ENCODE measurements at regions not wholly inside any gene's neighbourhood (a gene's known extent, or its start where the extent isn't known, plus 50 kb on each side); places are given as distances from the start of the nearest gene placed in this dataset.
"Not testable (repeated sequence)": the region's sequence is repeated elsewhere in the genome, so short reads cannot be mapped to it uniquely, and the experiment has no call there.

DNA sequence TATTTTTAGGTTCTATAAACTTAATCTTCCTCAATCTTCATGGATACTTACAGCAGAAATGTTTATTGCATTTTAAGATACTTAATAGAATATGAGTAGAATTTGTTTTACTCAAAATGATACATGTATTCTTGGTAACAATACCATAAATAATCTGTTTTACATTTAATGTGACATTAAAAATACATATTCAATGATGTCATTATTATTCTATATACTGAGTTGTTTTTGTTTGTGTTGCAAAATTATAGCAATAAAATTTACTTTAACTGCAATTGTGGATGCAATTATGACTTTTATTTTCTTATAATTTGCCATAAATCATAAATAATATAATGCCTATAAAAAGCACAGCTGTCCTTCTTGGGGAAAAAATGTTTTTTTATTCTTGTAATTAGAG, 275.9 kb upstream of the CCNG1 start:
- no peak for DNase-seq (ENCODE audit: low spot score)

DNA sequence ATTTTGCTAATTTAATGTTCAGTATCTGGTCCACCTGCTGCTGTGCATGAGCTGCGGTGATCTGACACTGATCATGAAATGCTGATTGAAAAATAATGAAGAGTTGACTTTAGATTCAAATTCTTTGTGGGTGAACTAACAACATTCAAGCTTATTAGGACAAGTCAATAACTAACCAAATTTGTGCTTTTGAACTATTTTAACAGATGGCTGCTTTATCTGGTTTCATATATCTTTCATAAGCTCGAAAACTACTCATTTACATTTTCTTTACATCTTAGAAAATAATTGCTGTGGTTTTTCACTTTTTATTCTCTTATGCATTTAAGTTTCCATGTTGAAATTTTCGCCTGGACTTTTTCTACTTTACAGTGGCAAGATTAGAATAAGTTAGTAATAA, 274.8 kb upstream of the CCNG1 start:
- no peak for DNase-seq (ENCODE audit: low spot score)

DNA sequence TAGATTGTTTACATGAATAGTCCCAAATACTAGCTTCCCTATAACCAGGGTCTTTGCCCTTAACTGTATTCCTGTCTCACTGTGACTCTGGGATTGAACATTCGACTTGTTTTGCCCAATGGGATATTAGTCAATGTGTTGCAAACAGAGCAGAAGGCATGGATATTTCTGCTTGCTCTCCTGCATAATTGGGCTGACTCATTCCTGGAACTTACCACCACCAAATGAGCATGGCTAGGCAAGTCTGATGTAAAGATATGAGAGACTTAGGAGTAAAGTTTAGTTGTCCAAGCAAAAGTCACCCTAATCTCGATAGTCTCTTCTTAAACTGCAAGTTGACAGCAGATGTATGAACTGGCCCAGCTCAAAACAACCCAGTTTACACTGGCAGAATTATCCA, 273.5 kb upstream of the CCNG1 start:
- DNase-seq (ENCODE audit: low spot score) = no peak

DNA sequence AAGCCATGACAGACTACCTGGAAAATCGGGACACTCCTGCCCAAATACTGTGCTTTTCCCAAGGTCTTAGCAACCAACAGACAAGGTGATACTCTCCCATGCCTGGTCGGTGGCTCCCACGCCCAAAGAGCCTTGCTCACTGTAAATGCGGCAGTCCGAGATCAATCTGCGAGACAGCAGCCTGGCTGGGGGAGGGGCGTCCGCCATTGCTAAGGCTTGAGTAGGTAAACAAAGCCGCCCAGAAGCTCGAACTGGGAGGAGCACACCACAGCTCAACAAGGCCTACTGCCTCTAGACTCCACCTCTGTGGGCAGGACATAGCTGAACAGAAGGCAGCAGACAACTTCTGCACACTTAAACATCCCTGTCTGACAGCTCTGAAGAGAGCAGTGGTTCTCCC, 272.1 kb upstream of the CCNG1 start:
- no peak for DNase-seq (ENCODE audit: low spot score)

DNA sequence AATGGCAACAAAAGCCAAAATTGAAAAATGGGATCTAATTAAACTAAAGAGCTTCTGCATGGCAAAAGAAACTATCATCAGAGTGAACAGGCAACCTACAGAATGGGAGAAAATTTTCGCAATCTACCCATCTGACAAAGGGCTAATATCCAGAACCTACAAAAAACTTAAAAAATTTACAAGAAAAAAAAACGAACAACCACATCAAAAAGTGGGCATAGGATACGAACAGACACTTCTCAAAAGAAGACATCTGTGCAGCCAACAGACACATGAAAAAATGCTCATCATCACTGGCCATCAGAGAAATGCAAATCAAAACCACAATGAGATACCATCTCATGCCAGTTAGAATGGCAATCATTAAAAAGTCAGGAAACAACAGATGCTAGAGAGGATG, 267.2 kb upstream of the CCNG1 start:
- not testable (repeated sequence) for DNase-seq (ENCODE audit: low spot score)

DNA sequence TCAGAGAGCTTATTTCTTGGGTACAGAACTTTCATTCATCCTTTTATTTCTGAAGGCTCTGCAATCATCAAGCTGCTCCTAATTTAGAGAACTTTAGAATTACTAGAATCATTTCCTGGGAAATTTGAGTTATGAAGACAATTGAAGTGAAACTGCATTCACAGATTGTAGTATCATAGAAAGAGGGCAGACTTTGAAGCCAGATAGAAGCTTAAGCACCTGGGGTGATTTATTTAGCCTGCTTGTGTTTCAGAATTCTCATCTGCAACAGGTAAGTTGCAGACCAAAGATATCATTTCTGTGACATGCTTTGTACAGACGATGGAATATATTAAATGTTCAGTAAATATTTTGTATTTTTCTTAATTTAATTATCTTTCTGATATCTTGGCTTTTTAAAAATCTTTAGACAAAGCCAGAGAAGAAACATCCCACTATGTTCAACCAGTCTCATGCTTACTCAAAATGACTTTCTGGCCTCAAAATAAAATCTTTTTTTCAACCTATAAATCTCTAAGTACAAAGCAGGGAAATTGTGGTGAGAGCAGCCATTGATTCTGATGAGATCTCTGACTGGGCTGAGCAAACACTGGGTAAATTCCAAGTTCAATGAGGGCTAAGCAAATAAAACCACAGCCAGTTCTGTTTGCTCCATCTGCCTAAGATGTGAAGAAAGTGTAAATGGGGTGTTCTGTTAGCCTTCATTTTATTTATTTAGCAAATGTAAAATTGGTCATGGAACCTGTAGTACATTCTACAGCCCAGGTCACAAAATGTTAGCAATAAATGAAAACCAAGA, 264.7 kb upstream of the CCNG1 start:
- DNase-seq (ENCODE audit: low spot score) = no peak

DNA sequence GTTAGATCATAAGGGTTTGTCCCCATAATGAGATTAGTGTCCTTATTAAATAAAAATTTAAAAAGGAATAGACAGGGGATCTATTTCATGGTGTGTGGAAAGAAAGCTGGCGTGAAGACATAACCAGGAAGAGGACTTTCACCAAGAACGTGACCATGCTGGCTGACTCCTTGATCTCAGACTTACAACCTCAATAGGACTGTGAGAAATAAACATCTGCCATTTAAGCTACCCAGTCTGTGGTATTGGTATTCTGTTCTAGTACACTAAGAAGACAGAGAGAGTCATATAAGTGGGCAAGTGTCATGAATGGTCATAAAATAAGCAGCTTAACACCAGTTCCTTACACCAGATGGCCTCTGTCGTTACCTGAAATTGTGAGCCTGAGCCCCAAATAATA, 259.4 kb upstream of the CCNG1 start:
- DNase-seq (ENCODE audit: low spot score) = no peak

DNA sequence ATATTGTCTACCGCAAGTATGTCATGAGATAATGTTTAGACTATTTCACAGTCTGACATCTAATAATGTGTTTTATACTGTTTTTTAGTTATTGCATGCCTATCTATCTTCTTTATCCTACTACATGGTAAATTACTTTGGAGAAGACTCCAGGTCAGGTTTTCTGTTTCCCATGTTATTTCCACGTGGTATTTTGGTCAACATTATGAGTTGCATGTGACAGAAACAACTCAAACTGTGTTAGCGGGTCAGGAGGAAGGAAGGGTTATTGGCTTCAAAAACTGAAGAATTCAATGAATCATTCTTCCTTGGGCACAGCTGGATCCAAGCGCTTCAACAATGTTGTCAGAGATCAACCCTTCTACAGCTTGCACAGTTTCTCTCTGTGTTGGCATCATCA, 252.1 kb upstream of the CCNG1 start:
- no peak for DNase-seq (ENCODE audit: low spot score)

DNA sequence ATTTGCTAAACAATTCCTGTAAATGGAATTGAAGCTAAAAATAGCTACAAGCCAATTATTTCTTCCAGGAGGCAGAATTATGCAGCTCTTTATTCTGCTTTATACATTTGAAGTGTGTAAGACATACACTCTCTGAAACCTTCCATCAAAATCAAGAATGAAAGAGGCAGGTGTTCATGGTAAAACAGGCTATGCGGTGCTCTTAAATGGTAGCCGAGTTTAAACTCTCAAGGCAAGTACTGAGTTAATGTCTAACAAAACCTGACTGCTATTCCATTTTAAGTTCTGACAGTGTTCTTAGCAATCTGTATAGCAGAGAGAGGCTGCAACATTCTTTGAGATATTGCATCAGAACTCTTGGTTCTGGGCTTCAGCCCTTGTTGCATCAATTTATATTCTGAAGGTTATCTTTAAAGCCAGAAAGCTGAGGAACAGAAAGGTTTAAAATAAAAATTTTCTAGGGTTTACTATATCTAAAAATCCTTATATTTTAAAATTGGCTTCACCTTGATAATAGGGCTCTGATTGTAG, 248.3 kb upstream of the CCNG1 start:
- DNase-seq (ENCODE audit: low spot score) = no peak

DNA sequence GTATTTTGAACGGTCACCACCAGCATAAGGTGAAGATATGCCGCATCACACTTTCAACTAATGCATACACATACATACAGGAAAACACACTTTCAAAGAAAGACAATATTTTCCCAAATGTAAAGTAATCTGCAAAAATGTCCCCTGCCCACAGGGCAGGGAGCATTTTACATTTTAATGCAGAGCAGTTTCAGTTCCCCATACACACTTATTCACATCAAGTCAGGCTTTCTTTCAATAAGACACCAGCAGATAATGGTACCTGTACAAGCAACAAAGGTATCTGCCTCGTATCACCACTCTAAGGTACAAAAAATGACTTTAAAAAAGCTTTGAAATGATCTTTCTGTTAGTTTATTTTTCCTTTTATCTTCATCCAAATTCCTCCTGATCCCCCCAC, 247.1 kb upstream of the CCNG1 start:
- no peak for DNase-seq (ENCODE audit: low spot score)

DNA sequence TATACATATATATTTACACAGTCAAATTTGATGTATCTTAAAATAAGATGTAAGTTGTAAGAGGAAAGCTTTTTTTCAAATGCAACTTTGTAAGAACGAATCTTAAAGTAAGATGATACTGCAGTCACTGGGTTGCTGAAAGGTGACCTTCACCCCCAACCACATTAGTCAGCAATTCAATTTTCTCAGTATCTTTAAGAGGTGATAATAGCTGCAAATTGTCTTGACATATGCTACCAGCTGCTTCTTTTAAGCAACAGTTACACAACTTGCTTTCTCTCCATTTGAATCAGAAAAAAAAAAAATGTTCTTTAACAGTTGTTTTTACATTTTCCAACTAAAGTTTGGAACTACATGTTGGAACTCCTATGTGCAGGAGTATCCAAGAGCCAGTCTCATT, 246.6 kb upstream of the CCNG1 start:
- no peak for DNase-seq (ENCODE audit: low spot score)

DNA sequence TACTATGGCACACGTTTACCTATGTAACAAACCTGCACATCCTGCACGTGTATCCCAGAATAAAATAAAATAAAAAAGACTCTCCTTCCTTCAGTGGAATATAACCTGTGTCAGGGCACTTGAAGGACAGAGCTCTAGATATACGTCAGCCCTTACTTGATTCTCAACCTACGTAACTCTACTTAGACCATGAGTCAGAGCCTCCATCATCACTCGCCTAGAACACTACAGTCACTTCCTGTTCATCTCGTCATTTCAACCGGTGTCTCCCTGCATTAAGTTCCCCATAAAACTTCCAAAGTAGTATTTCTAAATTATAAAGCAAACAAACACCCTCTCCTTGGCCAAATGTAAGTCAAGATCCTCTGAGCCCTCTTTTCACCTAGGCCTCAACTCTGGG, 243.5 kb upstream of the CCNG1 start:
- DNase-seq (ENCODE audit: low spot score) = no peak

DNA sequence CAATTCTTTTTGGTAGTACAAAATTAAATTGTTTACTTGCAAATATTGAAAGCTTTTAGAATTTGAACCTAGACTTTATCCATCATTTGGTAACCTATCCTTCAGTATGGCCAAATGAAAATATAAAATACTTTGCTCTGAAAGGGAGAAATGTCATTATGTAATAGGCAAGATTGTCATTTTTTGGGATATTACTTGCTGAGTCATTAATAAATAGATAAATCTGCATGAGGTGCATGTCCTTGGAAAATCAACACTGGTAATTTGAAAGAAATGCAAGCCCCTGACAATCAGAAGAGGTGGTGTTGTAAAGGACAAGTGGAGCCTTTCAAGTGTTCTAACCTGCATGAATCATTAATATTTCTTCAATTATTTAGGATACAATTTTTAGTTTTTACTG, 231.8 kb upstream of the CCNG1 start:
- no peak for DNase-seq (ENCODE audit: low spot score)

DNA sequence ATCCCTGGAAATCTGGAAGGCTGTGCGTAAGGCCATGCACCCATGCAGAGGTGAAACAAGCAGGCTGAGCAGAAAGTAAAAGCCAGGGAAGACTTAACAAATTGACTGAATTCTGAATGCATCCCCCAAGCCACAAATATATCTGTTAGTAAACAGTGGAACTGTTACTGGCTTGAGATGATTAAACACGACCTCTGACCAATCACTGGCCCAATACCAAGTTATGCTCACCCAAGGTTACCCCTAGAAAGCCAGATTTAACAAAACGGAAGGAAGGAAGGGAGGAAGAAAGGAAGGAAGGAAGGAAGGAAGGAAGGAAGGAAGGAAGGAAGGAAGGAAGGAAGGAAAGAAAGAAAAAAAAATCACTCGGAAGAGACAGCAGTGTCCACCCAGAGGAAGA, 215.8 kb upstream of the CCNG1 start:
- DNase-seq (ENCODE audit: low spot score) = no peak

DNA sequence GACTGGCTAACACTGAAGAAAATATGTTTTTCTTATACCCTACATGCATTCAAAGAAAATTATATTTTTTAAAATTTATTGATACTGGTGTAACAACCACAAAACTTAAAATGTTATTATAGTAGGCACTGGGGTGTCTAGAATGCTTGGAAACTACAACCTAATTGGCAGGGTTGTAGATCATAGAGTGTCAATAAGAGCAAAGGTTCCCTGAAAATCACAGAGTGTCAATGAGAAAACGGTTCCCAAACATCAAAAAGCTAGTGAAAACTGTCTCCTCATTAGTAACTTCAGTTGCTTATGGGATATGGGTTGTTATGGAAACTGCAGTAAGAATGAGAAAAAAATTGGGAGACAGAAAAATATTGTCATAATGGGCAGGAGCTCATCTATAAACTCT, 214.4 kb upstream of the CCNG1 start:
- DNase-seq (ENCODE audit: low spot score) = no peak

DNA sequence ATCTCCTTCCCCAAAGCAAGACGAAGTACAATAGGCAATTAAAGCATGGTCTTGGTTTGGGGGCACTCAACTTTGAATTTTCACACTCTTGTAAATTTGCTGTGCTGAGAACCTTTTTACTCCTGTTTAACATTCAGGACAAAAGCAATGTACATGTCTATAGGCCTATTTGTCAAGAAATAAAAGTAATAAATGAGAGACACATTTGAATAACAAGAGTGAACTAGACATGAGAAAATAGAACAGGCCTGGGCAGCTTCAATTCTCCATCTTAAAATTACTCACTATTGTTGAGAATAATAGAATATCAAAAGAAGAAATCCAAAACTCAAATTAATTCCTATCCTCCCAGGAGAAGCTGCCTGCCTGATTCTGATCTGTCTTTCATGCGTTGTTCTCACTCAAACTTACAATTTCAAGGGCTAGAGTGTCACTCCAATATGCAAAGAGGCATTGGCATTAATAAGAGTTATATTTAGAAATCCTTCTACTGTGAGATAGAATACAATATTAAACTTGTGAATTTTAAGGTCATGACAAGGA, 192.9 kb upstream of the CCNG1 start:
- DNase-seq (ENCODE audit: low spot score) = no peak

DNA sequence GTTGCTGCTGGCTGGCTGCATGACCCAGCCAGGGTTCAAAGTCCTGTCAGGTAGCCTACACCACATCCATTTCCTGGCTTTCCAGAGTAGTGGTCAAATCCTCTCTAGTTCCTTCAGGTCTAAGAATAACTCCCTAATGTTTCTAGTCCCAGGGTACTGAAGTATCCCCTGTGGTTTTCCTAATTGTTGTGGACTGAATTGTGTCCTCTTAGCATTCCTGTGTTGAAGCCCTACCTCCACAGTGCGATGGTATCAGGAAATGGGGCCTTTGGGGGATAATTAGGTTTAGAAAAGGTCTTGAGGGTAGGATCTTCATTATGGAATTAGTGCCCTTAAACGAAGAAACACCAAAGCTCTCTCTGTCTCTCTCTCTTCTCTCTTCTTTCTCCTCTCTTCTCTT, 191.8 kb upstream of the CCNG1 start:
- no peak for DNase-seq (ENCODE audit: low spot score)

DNA sequence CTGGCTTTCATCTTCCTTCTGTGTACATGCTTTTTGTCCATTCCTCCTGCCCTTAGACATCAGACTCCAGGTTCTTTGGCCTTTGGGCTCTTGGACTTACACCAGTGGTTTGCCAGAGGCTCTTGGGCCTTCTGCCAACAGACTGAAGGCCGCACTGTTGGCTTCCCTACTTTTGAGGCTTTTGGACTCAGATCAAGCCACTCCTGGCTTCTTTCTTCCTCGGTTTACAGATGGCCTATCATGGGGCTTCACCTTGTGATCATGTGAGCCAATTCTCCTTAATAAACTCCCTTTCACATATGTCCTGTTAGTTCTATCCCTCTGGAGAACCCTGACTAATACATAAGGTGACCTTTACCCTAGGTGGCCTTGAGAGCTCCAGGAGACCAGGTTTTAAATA, 189.1 kb upstream of the CCNG1 start:
- DNase-seq (ENCODE audit: low spot score) = no peak

DNA sequence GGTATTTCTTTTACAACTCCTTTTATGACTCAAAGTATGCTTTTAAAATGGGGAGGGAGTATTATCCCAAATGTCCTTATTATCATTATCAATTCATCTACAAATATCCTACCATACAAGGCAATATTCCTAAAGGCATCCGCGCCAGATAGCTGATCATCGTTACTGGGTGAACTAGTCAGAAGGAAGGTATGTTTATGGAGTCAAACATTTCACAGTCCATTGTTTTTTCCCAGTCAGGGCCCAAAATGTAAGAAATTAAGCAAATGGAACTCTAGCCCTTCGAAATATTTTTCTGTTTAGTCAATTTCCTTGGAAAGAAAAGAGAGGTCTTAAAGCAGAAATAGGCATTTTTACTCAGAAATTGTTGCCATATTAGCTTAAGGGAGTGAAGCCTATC, 188.5 kb upstream of the CCNG1 start:
- no peak for DNase-seq (ENCODE audit: low spot score)

DNA sequence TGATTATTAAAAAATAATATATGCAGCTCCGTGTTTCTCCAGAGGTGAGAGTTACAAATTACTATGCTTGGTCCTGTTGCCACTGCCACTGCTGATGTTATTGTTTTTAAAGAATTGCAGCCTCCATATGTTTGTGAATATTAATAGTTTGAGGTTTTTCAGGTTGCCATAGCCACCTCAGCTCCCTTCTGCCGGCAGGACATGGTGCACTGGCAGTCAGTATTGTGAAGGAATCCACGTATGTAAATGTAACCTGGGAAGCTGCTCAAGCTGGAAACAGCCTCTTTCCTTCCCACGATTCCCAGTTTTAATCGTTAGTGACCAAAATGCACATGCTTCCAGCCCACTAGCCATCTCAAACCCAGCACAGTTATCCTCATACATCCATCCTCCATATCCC, 184.4 kb upstream of the CCNG1 start:
- DNase-seq (ENCODE audit: low spot score) = no peak

DNA sequence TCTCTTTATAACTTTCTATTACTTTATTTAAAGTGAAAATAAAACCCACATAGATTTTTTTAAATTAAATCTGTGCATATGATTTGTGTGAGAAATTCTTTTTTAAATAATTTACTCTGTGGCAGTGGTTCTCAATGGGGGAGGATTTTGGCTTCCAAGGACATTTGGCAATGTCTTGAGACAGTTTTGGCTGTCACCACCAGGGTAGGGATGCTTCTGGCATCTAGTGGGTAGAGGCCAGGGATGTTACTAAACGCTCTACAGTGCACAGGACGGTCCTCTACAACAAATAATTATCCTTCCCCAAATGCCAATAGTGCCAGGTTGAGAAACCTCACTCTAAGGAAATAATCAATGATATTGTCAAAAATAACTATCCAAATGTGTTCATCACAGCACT, 177.9 kb upstream of the CCNG1 start:
- no peak for DNase-seq (ENCODE audit: low spot score)

DNA sequence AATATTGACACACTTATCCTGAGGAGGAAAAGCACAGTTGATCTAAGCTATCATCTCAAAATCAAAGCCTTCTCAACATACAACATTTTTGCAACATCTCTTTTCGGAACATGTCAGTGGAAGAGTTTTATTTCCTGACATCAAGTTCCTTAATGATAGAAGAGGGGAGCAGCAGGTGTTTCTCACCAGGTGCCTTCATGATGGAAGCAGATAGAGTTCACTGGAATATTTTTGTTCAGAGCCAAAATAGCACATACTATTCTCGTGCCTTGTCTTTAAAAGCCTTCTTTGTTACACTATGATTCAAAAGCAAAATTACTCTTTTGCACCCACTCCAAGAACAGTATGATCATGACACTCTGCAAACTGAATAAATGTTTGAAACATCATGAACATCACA, 176.9 kb upstream of the CCNG1 start:
- DNase-seq (ENCODE audit: low spot score) = no peak

DNA sequence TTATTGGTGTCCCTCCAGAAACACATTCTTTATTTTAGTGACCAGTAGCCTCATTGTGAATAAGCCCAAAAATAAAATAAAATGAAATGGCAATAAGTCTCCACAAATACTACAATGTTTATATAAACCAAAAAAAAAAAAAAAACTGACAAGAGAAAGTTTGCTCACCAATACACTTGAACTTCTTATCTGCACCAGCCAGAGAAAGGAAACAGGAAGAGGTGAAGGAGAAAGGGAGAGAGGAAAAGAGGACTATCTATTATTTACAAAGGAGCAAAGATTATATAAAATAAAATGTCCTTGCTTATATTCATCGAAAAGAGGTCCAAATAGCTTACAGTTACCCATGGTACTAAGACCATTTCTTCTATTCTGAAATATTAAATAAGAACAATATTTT, 176.4 kb upstream of the CCNG1 start:
- no peak for DNase-seq (ENCODE audit: low spot score)
